H1 (cell line): ENCODE measurements at regions not wholly inside any gene's neighbourhood (a gene's known extent, or its start where the extent isn't known, plus 50 kb on each side); places are given as distances from the start of the nearest gene placed in this dataset.

Experiments
- JUND ChIP-seq: IDR thresholded peaks from 2 replicates; pipeline ENCODE4 v1.6.1; 2011; ENCODE audit warnings: mild to moderate bottlenecking, improper control_type of control experiment, low read length
- TBP ChIP-seq: IDR thresholded peaks from 2 replicates; pipeline ENCODE4 v1.6.1; 2011; ENCODE audit warnings: low read depth, low read length, improper control_type of control experiment

- TF ChIP-seq JUND (no peak), TBP (no peak)
- TF ChIP-seq, all 59 proteins: peak for 0
These were observed 102.5 kb upstream of the MME start (continued) for GRCh38 chr3:154977666-154978065.
